SK-N-SH (cell line): ENCODE measurements at regions not wholly inside any gene's neighbourhood (a gene's known extent, or its start where the extent isn't known, plus 50 kb on each side); places are given as distances from the start of the nearest gene placed in this dataset.
"Not testable (repeated sequence)": the region's sequence is repeated elsewhere in the genome, so short reads cannot be mapped to it uniquely, and the experiment has no call there.

Experiments used
- CTCF ChIA-PET: fragments of 300-600, 350-600 bp; formaldehyde crosslinking; extraction: SDS; loops from one replicate; lab custom pipeline; 2021; lab: Yijun Ruan, JAX
- POLR2A ChIA-PET: fragments of 350-600 bp; sonication (Branson Sonifier 250); formaldehyde crosslinking; extraction: SDS; loops from one replicate; lab custom pipeline; 2020; ENCODE audit warnings: antibody characterized with exemption, inconsistent platforms; lab: Yijun Ruan, JAX
- DNase-seq: peaks from one replicate; pipeline ENCODE4 v3.0.0; 2012
- H2AFZ ChIP-seq: fragments of 200-600 bp; sonication (generic); 2 replicates; pipeline ENCODE4 v1.8.1; 2016; ENCODE audit warnings: antibody characterized with exemption, mild to moderate bottlenecking, low read depth
- H3F3A ChIP-seq: fragments of 200-600 bp; sonication (generic); replicated peaks from 2 replicates; pipeline ENCODE3; 2016; ENCODE audit warnings: antibody characterized with exemption, mild to moderate bottlenecking; ENCODE audit not compliant: insufficient read depth
- H3K27ac ChIP-seq, 2 experiments: fragments of 200-500 bp in 1 of 2; fragments of 200-600 bp in 1 of 2; sonication (Bioruptor generic) in 1 of 2; sonication (generic), shearing (Covaris generic) in 1 of 2; 2 replicates each; pipeline versions ENCODE4 v1.5.1 to v1.6.1; 2014 to 2016; ENCODE audit warnings: low read depth in 2 of 2, inconsistent platforms in 1 of 2, low read length in 1 of 2, mild to moderate bottlenecking in 1 of 2, mixed read lengths in 1 of 2
- H3K27me3 ChIP-seq: fragments of 200-600 bp; sonication (generic), shearing (Covaris generic); 2 replicates; pipeline ENCODE4 v1.6.1; 2016; ENCODE audit warnings: mixed run types; ENCODE audit not compliant: insufficient read depth
- H3K36me3 ChIP-seq, 2 experiments: fragments of 200-500 bp in 1 of 2; fragments of 200-600 bp in 1 of 2; sonication (Bioruptor generic) in 1 of 2; sonication (generic) in 1 of 2; replicated peaks in 1 of 2; 2 replicates each; pipeline versions ENCODE3 to v1.5.1; 2014 to 2016; ENCODE audit warnings: low read length in 1 of 2, mild to moderate bottlenecking in 1 of 2; ENCODE audit not compliant: insufficient read depth in 2 of 2, control insufficient read depth in 1 of 2
- H3K4me1 ChIP-seq, 2 experiments: fragments of 200-500 bp in 1 of 2; fragments of 200-600 bp in 1 of 2; sonication (Bioruptor generic) in 1 of 2; sonication (generic), shearing (Covaris generic) in 1 of 2; 2 replicates each; pipeline versions ENCODE4 v1.5.1 to v1.6.1; 2014 to 2016; ENCODE audit warnings: low read depth in 1 of 2, low read length in 1 of 2, mixed run types in 1 of 2; ENCODE audit not compliant: insufficient read depth in 2 of 2, control insufficient read depth in 1 of 2
- H3K4me2 ChIP-seq: fragments of 200-600 bp; sonication (generic), shearing (Covaris generic); 2 replicates; pipeline ENCODE4 v1.6.1; 2017; ENCODE audit warnings: mixed run types
- H3K4me3 ChIP-seq, 2 experiments: fragments of 200-500 bp in 1 of 2; fragments of 200-600 bp in 1 of 2; sonication (Bioruptor generic) in 1 of 2; sonication (generic), shearing (Covaris generic) in 1 of 2; 2 replicates each; pipeline versions ENCODE4 v1.5.1 to v1.8.1; 2014 to 2016; ENCODE audit warnings: low read depth in 2 of 2, inconsistent platforms in 1 of 2, low read length in 1 of 2, mild to moderate bottlenecking in 1 of 2, mixed read lengths in 1 of 2, moderate library complexity in 1 of 2
- H3K79me2 ChIP-seq: fragments of 200-600 bp; sonication (generic); 2 replicates; pipeline ENCODE4 v1.8.1; 2017; ENCODE audit warnings: mild to moderate bottlenecking; ENCODE audit not compliant: insufficient read depth
- H3K9ac ChIP-seq: fragments of 200-600 bp; sonication (generic); 2 replicates; pipeline ENCODE4 v1.6.1; 2017; ENCODE audit warnings: mixed run types
- H3K9me2 ChIP-seq: fragments of 200-600 bp; sonication (generic); 2 replicates; pipeline ENCODE4 v1.6.1; 2017; ENCODE audit warnings: mixed run types
- H3K9me3 ChIP-seq: fragments of 200-600 bp; sonication (generic); 2 replicates; pipeline ENCODE4 v1.6.1; 2017; ENCODE audit warnings: mixed run types, mild to moderate bottlenecking, moderate library complexity
- H4K20me1 ChIP-seq: fragments of 200-600 bp; sonication (generic); 2 replicates; pipeline ENCODE4 v1.6.1; 2017; ENCODE audit warnings: mild to moderate bottlenecking, mixed run types; ENCODE audit not compliant: insufficient read depth
- ELF1 ChIP-seq: IDR thresholded peaks from 2 replicates; pipeline ENCODE4 v1.4.0; 2012
- EP300 ChIP-seq, 2 experiments: IDR thresholded peaks; 2 replicates each; pipeline versions ENCODE4 v1.4.0 to v1.6.1; 2012; ENCODE audit warnings: borderline replicate concordance in 1 of 2, low read depth in 1 of 2, low read length in 1 of 2
- FOSL2 ChIP-seq: IDR thresholded peaks from 2 replicates; pipeline ENCODE4 v1.4.0; 2012; ENCODE audit warnings: low read depth, mild to moderate bottlenecking, moderate library complexity, borderline replicate concordance
- FOXM1 ChIP-seq: IDR thresholded peaks from 2 replicates; pipeline ENCODE4 v1.4.0; 2012; ENCODE audit warnings: low read depth, mild to moderate bottlenecking
- GABPA ChIP-seq: IDR thresholded peaks from 2 replicates; pipeline ENCODE4 v1.4.0; 2012; ENCODE audit warnings: low read depth, mild to moderate bottlenecking
- RXRA ChIP-seq: IDR thresholded peaks from 2 replicates; pipeline ENCODE4 v1.4.0; 2012; ENCODE audit warnings: low read depth, mild to moderate bottlenecking, borderline replicate concordance
- WGBS: methylation state at CpG from one replicate; pipeline ENCODE4 v1.1.6; 2017; ENCODE audit warnings: low lambda C conversion rate; 5-methylcytosine and 5-hydroxymethylcytosine counted together
- TF ChIP-seq, protein P1 (sequence below): fragments of 200-600 bp; sonication (generic); IDR thresholded peaks from 2 replicates; pipeline ENCODE4 v1.6.1; 2017; ENCODE audit warnings: antibody characterized with exemption, mild to moderate bottlenecking, moderate library complexity
- TF ChIP-seq, protein P2 (sequence below): IDR thresholded peaks from 2 replicates; pipeline ENCODE4 v1.4.0; 2012; ENCODE audit warnings: low read depth, borderline replicate concordance

DNA sequence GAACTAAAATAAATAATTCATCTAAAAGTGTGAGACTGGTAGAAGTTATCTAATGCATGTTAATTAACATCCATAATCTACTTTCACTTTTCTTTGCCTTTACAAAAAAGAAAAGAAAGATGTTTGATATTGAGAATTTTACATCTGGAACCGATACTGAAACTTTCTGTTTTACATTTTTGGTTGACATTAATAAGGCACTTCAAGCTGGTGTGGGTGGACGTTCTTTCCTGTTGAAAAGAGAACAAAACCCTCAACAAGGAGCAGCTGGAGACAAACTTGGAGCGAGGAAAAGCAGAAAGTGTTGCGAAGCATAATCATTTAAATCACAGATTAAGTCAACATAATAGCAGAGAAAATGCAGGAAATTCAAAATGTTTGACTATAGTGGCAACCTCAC, 575.2 kb upstream of the ADGRB3 start:
- Histone ChIP-seq H3K9ac (no peak overlapping the region), H3K9me3 (no peaks in the 10 kb centered on the region), H3K4me2 (no peak overlapping the region), H3K27me3 (no peaks in the 10 kb centered on the region), H3F3A (no peaks in the 10 kb centered on the region), H2AFZ (no peak overlapping the region), H3K79me2 (no peaks in the 10 kb centered on the region), H4K20me1 (no peaks in the 10 kb centered on the region), H3K9me2 (no peaks in the 10 kb centered on the region), H3K4me1 (no peaks in the 10 kb centered on the region; a peak in 1 of 4 replicates), H3K27ac (no peak overlapping the region), H3K4me3 (no peak overlapping the region), H3K36me3 (no peaks in the 10 kb centered on the region)
- 51% methylated on average over 4 of the region's 4 CpGs for WGBS
- CTCF ChIA-PET = no interaction called here
- TF ChIP-seq FOSL2 = no peak
- TF ChIP-seq, protein P1, sequence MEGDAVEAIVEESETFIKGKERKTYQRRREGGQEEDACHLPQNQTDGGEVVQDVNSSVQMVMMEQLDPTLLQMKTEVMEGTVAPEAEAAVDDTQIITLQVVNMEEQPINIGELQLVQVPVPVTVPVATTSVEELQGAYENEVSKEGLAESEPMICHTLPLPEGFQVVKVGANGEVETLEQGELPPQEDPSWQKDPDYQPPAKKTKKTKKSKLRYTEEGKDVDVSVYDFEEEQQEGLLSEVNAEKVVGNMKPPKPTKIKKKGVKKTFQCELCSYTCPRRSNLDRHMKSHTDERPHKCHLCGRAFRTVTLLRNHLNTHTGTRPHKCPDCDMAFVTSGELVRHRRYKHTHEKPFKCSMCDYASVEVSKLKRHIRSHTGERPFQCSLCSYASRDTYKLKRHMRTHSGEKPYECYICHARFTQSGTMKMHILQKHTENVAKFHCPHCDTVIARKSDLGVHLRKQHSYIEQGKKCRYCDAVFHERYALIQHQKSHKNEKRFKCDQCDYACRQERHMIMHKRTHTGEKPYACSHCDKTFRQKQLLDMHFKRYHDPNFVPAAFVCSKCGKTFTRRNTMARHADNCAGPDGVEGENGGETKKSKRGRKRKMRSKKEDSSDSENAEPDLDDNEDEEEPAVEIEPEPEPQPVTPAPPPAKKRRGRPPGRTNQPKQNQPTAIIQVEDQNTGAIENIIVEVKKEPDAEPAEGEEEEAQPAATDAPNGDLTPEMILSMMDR = no peak
- no peak for TF ChIP-seq ELF1
- no peak for TF ChIP-seq RXRA
- TF ChIP-seq, protein P2, sequence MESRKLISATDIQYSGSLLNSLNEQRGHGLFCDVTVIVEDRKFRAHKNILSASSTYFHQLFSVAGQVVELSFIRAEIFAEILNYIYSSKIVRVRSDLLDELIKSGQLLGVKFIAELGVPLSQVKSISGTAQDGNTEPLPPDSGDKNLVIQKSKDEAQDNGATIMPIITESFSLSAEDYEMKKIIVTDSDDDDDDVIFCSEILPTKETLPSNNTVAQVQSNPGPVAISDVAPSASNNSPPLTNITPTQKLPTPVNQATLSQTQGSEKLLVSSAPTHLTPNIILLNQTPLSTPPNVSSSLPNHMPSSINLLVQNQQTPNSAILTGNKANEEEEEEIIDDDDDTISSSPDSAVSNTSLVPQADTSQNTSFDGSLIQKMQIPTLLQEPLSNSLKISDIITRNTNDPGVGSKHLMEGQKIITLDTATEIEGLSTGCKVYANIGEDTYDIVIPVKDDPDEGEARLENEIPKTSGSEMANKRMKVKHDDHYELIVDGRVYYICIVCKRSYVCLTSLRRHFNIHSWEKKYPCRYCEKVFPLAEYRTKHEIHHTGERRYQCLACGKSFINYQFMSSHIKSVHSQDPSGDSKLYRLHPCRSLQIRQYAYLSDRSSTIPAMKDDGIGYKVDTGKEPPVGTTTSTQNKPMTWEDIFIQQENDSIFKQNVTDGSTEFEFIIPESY = no peak
- no peak for TF ChIP-seq FOXM1
- DNase-seq = no peak
- POLR2A ChIA-PET = no interaction called here

DNA sequence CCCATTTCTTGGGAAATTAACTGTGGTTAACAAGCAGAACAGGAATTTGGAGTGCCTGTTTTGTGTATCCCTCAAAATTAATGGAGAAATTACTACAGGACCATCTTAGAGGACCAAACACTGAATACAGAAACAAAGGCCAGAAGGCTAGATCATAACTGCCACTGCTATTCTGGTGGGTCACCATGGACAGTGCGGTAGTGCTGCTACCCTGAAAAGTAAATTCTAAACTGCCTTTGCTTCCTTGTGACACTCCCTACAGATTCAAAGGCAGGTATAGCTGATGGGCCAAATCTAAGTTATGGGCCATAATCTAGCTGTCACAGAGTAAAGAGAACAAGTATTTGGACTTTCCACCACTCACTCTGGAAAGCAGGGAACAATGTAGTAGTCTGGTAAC, 575.8 kb upstream of the ADGRB3 start:
- Histone ChIP-seq H3K4me2 (no peak overlapping the region), H3K9me3 (no peaks in the 10 kb centered on the region), H3K27me3 (no peaks in the 10 kb centered on the region), H3F3A (no peaks in the 10 kb centered on the region), H3K4me1 (no peaks in the 10 kb centered on the region; a peak in 1 of 4 replicates), H3K36me3 (no peaks in the 10 kb centered on the region), H3K9me2 (no peaks in the 10 kb centered on the region), H3K27ac (no peak overlapping the region), H3K4me3 (no peak overlapping the region), H4K20me1 (no peaks in the 10 kb centered on the region), H3K9ac (no peak overlapping the region), H2AFZ (no peak overlapping the region), H3K79me2 (no peaks in the 10 kb centered on the region)
- TF ChIP-seq EP300 (IDR thresholded peaks at IDR 0.05; ENCODE audit: borderline replicate concordance in 1 of 2, low read depth in 1 of 2, low read length in 1 of 2) (no peak), GABPA (no peak)
- POLR2A ChIA-PET = no interaction called here
- DNase-seq = no peak
- CTCF ChIA-PET = no interaction called here
- 60% methylated on average over 1 of the region's 1 CpG for WGBS

DNA sequence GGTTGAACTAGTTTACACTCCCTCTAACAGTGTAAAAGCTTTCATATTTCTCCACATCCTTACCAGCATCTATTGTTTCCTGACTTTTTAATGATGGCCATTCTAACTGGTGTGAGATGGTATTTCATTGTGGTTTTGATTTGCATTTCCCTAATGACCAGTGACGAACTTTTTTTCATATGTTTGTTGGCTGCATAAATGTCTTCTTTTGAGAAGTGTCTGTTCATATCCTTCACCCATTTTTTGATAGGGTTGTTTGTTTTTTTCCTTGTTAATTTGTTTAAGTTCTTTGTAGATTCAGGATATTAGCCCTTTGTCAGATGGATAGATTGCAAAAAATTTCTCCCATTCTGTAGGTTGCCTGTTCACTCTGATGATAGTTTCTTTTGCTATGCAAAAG, 578.5 kb upstream of the ADGRB3 start:
- H3K4me1 ChIP-seq, H3F3A ChIP-seq, DNase-seq, H3K27me3 ChIP-seq, H3K4me2 ChIP-seq, H3K4me3 ChIP-seq, H3K27ac ChIP-seq, H2AFZ ChIP-seq, POLR2A ChIA-PET, H3K36me3 ChIP-seq, H3K9me3 ChIP-seq, H3K9ac ChIP-seq, H3K79me2 ChIP-seq, CTCF ChIA-PET, H4K20me1 ChIP-seq, H3K9me2 ChIP-seq: not testable (repeated sequence)
- WGBS = 39% methylated on average over 1 of the region's 1 CpG
